C4-2B (cell line): ENCODE measurements at regions not wholly inside any gene's neighbourhood (a gene's known extent, or its start where the extent isn't known, plus 50 kb on each side); places are given as distances from the start of the nearest gene placed in this dataset.
"Not testable (repeated sequence)": the region's sequence is repeated elsewhere in the genome, so short reads cannot be mapped to it uniquely, and the experiment has no call there.

Experiments used
- H3K27ac ChIP-seq: fragments of 450-650 bp; 2 replicates; pipeline ENCODE4 v1.5.1; 2017
- ZFX ChIP-seq: fragments of 450-650 bp; IDR thresholded peaks from 2 replicates; pipeline ENCODE4 v1.6.1; 2017
- TF ChIP-seq, protein P1 (sequence below): fragments of 450-650 bp; conservative IDR thresholded peaks from 2 replicates; pipeline ENCODE4 v1.5.1; 2017; ENCODE audit warnings: mild to moderate bottlenecking

DNA sequence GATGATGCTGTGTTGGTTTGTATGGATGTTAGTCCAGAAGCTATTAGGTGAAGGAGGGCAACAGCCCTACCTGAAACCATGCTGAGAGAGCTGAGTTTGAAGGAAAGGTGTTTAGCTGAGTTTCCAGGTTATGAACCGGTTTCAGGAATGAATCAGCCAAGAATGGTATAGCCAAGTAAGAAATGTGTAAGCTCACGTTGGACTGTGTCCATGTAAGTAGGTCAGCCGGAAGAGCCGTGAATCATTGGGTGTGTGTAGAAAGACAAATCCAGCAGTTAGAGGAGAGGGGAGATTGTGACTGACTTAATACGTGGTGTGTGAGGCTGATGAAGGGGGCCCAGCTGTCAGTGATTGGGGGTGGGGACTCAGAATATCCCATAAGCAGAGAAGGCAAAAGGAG is 77.2 kb upstream of the SPIN4 start:
- H3K27ac ChIP-seq: no peak overlapping the region
- TF ChIP-seq ZFX: no peak
- TF ChIP-seq, protein P1, sequence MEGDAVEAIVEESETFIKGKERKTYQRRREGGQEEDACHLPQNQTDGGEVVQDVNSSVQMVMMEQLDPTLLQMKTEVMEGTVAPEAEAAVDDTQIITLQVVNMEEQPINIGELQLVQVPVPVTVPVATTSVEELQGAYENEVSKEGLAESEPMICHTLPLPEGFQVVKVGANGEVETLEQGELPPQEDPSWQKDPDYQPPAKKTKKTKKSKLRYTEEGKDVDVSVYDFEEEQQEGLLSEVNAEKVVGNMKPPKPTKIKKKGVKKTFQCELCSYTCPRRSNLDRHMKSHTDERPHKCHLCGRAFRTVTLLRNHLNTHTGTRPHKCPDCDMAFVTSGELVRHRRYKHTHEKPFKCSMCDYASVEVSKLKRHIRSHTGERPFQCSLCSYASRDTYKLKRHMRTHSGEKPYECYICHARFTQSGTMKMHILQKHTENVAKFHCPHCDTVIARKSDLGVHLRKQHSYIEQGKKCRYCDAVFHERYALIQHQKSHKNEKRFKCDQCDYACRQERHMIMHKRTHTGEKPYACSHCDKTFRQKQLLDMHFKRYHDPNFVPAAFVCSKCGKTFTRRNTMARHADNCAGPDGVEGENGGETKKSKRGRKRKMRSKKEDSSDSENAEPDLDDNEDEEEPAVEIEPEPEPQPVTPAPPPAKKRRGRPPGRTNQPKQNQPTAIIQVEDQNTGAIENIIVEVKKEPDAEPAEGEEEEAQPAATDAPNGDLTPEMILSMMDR: no peak

DNA sequence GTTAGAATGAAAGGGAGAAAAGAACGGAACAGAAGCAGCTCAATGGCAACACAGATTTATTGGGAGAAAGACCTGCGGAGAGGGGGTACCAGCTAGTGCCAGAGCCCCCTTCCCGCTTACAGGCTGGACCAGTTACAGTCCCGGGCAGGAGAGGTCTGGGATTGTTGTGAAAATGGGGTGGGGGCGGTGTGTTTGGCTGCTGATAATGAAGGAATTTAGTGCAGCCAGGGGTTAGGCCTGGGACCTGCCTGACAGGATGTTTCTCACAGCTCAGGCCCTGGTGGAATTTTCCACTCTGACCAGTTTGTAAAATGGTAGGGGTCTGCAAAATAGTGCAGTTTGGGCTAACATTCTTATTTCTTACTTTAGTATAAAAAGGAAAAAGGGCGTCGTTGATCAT is 75.4 kb upstream of the SPIN4 start:
- H3K27ac ChIP-seq: no peak overlapping the region
- TF ChIP-seq ZFX: no peak
- TF ChIP-seq, protein P1: no peak

DNA sequence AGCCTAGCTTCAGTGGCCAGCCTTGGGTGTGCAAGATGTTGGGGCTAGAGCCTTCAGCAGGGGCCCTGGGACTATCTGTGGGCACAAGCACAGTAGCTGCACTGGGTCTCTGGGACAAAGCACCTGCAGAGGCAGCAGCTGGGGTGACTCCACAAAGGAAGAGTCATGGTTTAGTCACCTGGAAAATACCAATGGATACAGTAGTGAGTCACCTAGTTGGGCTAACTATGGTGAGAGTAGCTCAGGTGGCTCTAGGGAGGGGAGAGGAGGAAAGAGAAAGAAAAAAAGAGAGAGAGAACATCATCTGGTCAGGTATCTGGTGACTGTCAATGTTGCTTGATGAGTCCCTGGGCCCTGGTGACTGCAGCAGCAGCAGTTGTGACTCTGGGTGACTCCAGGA is 72.9 kb upstream of the SPIN4 start:
- H3K27ac ChIP-seq: no peak overlapping the region

DNA sequence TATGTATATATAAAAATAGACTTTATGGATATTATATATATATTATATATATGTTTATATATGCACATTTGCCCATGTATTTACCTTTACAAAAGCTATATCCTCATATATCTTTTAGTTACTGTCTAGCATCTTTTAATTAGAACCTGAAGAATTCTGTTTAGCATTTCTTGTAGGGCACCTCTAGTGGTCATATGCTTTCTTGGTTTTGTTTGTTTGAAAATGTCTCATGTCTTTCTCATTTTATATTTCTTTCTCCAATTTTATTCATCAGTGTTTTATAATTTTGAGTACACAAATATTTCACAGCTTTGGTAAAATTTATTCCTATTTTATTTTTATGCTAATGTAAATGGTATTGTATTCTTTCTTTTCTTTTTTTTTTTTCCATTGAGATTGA is 70.3 kb upstream of the SPIN4 start:
- H3K27ac ChIP-seq: no peak overlapping the region
- TF ChIP-seq ZFX: no peak
- TF ChIP-seq, protein P1: peak; percentile 31

More for the DNA sequence above, 72.9 kb upstream of the SPIN4 start:
- TF ChIP-seq ZFX: no peak
- TF ChIP-seq, protein P1: no peak

DNA sequence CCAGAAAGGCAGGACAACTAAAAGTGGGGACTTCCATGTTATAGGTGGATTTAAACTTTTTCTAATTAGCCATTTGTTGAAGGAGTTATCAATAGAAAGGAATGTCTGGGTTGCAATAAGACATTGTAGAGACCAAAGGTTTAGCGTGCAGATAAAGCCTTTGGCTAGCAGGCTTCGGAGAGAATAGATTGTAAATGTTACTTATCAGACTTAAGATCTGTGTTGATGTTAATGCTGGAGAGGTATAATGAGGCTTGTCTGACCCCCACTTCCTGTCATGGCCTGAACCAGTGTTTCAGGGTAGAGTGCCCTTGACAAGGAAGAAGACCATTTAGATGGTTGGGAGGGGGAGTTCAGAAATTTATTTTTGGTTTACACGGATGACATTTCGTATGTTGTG is 67.1 kb upstream of the SPIN4 start:
- no peak for TF ChIP-seq ZFX
- TF ChIP-seq, protein P1: no peak
- H3K27ac ChIP-seq: no peak overlapping the region

DNA sequence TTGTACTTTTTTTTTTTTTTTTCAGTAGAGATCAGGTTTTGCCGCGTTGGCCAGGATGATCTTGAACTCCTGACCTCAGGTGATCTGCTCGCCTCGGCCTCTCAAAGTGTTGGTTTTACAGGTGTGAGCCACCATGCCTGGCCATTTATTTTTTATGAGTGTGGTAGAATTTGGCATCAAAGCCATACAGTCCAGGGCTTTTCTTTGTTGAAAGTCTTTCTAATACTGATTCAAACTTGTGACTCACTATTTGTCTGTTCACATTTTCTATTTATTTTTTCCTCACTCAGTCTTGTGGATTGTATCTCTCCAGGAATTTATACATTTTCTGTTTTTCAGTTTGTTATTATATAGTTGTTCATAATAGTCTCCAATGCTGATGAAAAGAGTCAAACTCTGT is 66.5 kb upstream of the SPIN4 start:
- H3K27ac ChIP-seq: no peak overlapping the region
- no peak for TF ChIP-seq ZFX
- TF ChIP-seq, protein P1: no peak

DNA sequence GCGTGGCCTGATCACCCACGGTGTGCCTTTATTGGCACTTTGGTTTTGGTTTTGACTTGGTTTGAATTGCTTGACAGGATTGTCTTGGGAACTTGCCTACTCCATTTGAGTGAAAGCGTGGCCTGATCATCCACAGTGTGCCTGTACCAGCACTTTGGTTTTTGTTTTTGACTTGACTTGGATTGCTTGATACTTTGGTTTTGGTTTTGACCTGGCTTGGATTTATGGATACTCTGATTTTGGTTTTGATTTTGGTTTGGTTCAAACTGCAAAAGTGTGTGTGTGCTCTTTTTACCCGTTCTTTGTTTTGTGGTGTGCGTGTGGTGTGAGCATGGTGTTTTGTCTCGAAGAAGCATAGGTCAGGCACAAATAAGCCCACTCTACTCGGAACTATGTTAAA is 58.8 kb upstream of the SPIN4 start:
- not testable (repeated sequence) for H3K27ac ChIP-seq

DNA sequence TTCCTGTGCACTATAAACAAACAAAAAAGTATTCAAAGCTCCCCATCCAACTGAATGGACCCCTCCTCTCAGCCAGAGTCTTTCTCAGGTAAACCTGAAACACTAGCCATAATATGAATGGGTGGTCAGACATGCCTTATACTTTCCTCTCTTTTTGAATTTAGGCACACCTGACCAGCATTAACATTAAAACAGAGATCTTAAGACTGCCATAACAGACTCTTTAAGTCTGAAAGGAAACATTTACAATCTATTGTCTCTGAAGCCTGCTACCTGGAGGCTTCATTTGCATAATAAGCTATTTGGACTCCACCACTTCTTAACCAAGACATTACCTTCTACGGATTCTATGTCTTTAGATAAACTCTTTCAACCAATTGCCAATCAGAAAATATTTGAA is 56.9 kb upstream of the SPIN4 start:
- TF ChIP-seq ZFX: no peak
- TF ChIP-seq, protein P1: no peak
- no peak overlapping the region for H3K27ac ChIP-seq
